Mesodermal cell (in vitro differentiated cells): ENCODE measurements at regions not wholly inside any gene's neighbourhood (a gene's known extent, or its start where the extent isn't known, plus 50 kb on each side); places are given as distances from the start of the nearest gene placed in this dataset.
"Not testable (repeated sequence)": the region's sequence is repeated elsewhere in the genome, so short reads cannot be mapped to it uniquely, and the experiment has no call there.

Source experiments
- H3K27ac ChIP-seq: 2 replicates; pipeline ENCODE4 v1.7.0; 2013; ENCODE audit warnings: mild to moderate bottlenecking, low read depth, low read length, moderate library complexity; ENCODE audit not compliant: severe bottlenecking
- H3K36me3 ChIP-seq: 2 replicates; pipeline ENCODE4 v1.7.1; 2013; ENCODE audit warnings: mild to moderate bottlenecking, low read length, moderate library complexity; ENCODE audit not compliant: control insufficient read depth, insufficient read depth
- H3K4me1 ChIP-seq: one replicate; pipeline ENCODE4 v1.7.1; 2013; ENCODE audit warnings: mild to moderate bottlenecking, low read length; ENCODE audit not compliant: insufficient read depth, control insufficient read depth, poor library complexity, severe bottlenecking
- H3K4me3 ChIP-seq: 2 replicates; pipeline ENCODE4 v1.7.0; 2013; ENCODE audit warnings: low read length, control low read depth, mild to moderate bottlenecking; ENCODE audit not compliant: insufficient read depth, poor library complexity, severe bottlenecking; ENCODE audit errors: extremely low read depth
- H3K9me3 ChIP-seq: 2 replicates; pipeline ENCODE4 v1.7.1; 2013; ENCODE audit warnings: mild to moderate bottlenecking, low read length, moderate library complexity; ENCODE audit not compliant: control insufficient read depth
- WGBS, 2 experiments: methylation state at CpG; one replicate each; pipeline ENCODE4 v1.1.5; 2013; ENCODE audit warnings: missing lambda C conversion rate in 2 of 2; ENCODE audit not compliant: insufficient coverage in 2 of 2; 5-methylcytosine and 5-hydroxymethylcytosine counted together

GRCh38 chr12:59118356-59118755 is 198.1 kb upstream of the LRIG3 start:
- H3K36me3 ChIP-seq: no peaks in the 10 kb centered on the region
- no peaks in the 10 kb centered on the region for H3K9me3 ChIP-seq
- no peaks in the 10 kb centered on the region for H3K4me1 ChIP-seq
- WGBS, 2 experiments: no CpG with 5 or more reads among the region's 3 CpGs
- H3K4me3 ChIP-seq: no peak overlapping the region
- no peak overlapping the region for H3K27ac ChIP-seq

GRCh38 chr12:59115995-59116394 is 195.7 kb upstream of the LRIG3 start:
- H3K4me3 ChIP-seq: no peak overlapping the region
- no peak overlapping the region for H3K27ac ChIP-seq
- 80 to 86% methylated on average over 1 of the region's 1 CpG for WGBS, 2 experiments
- H3K36me3 ChIP-seq: no peaks in the 10 kb centered on the region
- H3K9me3 ChIP-seq: no peaks in the 10 kb centered on the region
- no peaks in the 10 kb centered on the region for H3K4me1 ChIP-seq

- no peaks in the 10 kb centered on the region for H3K36me3 ChIP-seq
- no peak overlapping the region for H3K4me3 ChIP-seq
- 96 to 100% methylated on average over 1 to 4 of the region's 4 CpGs for WGBS, 2 experiments
Observed at GRCh38 chr12:59115526-59115925, 195.2 kb upstream of the LRIG3 start.

DNA sequence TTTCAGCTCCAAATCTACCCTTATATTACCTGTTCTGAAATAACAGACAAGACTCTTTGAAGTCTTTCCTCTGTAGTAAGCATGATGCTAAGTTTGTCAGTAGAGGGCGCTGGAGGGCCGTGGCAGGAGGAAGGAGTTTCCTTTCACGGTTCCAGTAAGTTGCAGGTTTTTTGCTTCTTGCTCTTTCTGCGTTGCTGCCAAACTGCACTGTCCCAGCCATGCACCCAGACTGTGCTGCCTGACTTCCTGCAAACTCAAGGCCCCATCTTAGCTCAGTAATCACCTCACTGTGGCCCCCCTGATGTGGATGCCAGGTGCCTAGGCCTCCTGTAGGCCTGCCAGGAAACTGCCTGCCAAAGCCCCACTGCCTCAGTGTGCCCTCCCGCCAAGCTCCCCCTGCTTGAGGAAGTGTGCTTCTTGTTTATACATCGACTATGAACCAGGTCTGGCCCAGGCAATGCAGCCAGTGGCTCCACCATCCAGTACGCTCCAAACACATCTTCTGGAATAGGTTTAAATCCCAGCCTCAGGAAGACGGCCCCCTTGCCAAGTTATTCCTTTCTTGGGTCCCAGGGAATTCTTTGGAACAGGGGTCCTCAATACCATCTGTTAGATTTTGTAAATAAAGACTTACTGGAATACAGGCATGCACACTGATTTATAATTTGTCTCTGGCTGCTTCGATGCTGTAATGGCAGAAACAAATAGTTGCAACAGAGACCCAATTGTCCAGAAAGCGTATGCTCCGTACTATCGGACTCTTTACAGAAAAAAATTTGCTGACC is 193.7 kb upstream of the LRIG3 start:
- no peak overlapping the region for H3K4me3 ChIP-seq
- 48 to 55% methylated on average over 8 of the region's 12 CpGs for WGBS, 2 experiments

More at GRCh38 chr12:59115526-59115925, 195.2 kb upstream of the LRIG3 start:
- Histone ChIP-seq H3K4me1 (no peaks in the 10 kb centered on the region), H3K27ac (no peak overlapping the region), H3K9me3 (no peaks in the 10 kb centered on the region)

GRCh38 chr12:59111851-59112250 is 191.5 kb upstream of the LRIG3 start:
- Histone ChIP-seq H3K36me3 (no peaks in the 10 kb centered on the region), H3K4me3 (no peak overlapping the region), H3K27ac (no peak overlapping the region), H3K4me1 (no peaks in the 10 kb centered on the region), H3K9me3 (peaks cover 2% of the 10 kb centered on the region)
- WGBS, 2 experiments: 73 to 82% methylated on average over 2 to 3 of the region's 3 CpGs

More for the DNA sequence above, 193.7 kb upstream of the LRIG3 start:
- H3K9me3 ChIP-seq: peaks cover 2% of the 10 kb centered on the region
- H3K36me3 ChIP-seq: no peaks in the 10 kb centered on the region
- no peak overlapping the region for H3K27ac ChIP-seq
- no peaks in the 10 kb centered on the region for H3K4me1 ChIP-seq

DNA sequence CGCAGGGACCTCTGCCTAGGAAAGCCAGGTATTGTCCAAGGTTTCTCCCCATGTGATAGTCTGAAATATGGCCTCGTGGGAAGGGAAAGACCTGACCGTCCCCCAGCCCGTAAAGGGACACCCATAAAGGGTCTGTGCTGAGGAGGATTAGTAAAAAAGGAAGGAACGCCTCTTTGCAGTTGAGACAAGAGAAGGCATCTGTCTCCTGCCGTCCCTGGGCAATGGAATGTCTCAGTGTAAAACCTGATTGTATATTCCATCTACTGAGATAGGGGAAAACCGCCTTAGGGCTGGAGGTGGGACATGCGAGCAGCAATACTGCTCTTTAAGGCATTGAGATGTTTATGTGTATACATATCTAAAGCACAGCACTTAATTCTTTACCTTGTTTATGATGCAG is 188.2 kb upstream of the LRIG3 start:
- not testable (repeated sequence) for H3K27ac ChIP-seq, H3K9me3 ChIP-seq, H3K4me3 ChIP-seq, H3K4me1 ChIP-seq, H3K36me3 ChIP-seq
- WGBS, 2 experiments: 89% methylated on average over 4 to 5 of the region's 8 CpGs

DNA sequence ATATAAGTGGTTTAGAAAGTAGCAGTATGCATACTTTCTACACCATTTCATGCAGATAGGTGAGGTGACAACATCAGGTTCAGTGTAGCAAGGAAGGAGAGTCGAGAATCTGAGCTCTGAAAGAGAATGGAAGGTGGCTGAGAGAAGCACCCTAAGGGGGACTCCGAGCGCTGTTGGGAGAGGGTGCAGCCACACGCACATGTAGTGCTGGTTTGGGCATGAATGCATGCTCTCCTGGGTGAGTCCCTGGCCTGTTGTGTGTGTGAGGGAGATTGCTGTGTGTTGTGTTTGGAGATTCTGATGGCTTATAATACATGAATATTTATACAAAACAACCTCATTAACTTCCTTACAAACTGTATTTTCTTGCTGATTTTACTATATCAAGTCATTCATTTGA is 180.3 kb upstream of the LRIG3 start:
- H3K27ac ChIP-seq: no peak overlapping the region
- H3K9me3 ChIP-seq: no peaks in the 10 kb centered on the region
- H3K4me3 ChIP-seq: no peak overlapping the region
- no peaks in the 10 kb centered on the region for H3K4me1 ChIP-seq
- WGBS, 2 experiments: 60 to 85% methylated on average over 1 to 4 of the region's 4 CpGs
- H3K36me3 ChIP-seq: no peaks in the 10 kb centered on the region

DNA sequence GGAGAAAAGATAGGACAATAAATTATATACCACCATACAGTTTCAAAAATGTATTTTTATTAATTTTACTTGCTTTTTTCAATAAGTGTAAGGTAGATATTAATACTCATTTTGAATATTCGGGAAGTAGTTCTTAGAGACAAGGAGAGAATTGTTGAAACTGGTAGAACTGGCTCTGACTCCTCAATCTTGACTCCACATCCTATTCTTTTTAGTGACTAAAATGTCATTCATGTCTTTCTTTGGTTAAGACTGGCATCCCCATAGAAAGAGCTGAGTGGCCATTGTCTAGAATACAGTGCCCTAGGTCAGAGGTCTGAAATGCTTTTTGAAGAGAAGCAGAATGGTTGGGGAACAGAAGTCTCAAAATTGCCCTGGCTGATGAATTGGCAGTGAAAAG is 177.6 kb upstream of the LRIG3 start:
- no peak overlapping the region for H3K4me3 ChIP-seq

GRCh38 chr12:59096246-59096645 is 175.9 kb upstream of the LRIG3 start:
- no peaks in the 10 kb centered on the region for H3K4me1 ChIP-seq
- H3K9me3 ChIP-seq: no peaks in the 10 kb centered on the region
- no peak overlapping the region for H3K27ac ChIP-seq
- no peaks in the 10 kb centered on the region for H3K36me3 ChIP-seq
- H3K4me3 ChIP-seq: no peak overlapping the region

More for the DNA sequence above, 177.6 kb upstream of the LRIG3 start:
- WGBS, 2 experiments: no CpG with 5 or more reads among the region's 1 CpG
- Histone ChIP-seq H3K27ac (no peak overlapping the region), H3K9me3 (no peaks in the 10 kb centered on the region), H3K4me1 (no peaks in the 10 kb centered on the region), H3K36me3 (no peaks in the 10 kb centered on the region)

GRCh38 chr12:59093073-59093772 is 172.9 kb upstream of the LRIG3 start:
- Histone ChIP-seq H3K27ac (no peak overlapping the region), H3K36me3 (no peaks in the 10 kb centered on the region), H3K4me1 (no peaks in the 10 kb centered on the region), H3K9me3 (no peaks in the 10 kb centered on the region), H3K4me3 (no peak overlapping the region)
- WGBS, 2 experiments: no CpG with 5 or more reads among the region's 1 CpG

DNA sequence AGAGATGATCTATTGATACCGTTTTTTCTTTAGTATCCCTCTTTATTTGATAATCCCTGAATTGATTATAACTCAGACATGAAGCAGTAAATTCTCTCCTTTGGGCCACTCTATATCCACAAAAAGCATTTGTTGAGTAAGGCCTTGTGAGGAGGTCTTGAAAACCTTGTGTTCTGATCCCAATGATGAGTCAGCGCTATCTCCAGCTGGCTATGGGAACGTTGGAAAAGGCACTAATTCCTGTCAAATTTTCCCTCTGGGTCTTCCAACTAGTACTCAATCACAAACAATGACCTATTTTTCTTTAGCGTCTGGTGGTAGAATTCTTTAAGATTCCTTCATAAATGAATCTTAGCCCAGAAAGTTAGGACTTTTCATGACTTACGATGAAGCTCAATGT is 168.4 kb upstream of the LRIG3 start:
- WGBS, 2 experiments: 35 to 44% methylated on average over 2 to 3 of the region's 5 CpGs
- Histone ChIP-seq H3K36me3 (no peaks in the 10 kb centered on the region), H3K4me3 (no peak overlapping the region), H3K4me1 (peaks cover 20% of the 10 kb centered on the region), H3K9me3 (no peaks in the 10 kb centered on the region), H3K27ac (no peak overlapping the region)
